ENCODE measurements at regions not wholly inside any gene's neighbourhood (a gene's known extent, or its start where the extent isn't known, plus 50 kb on each side); places are given as distances from the start of the nearest gene placed in this dataset.

GRCh38 chr14:33855672-33856071 lies 95.2 kb downstream of the EGLN3 start:
- no peak for DNase-seq
- intact Hi-C loops (cut with micrococcal nuclease), result no loop called here
- CTCF ChIA-PET, result no interaction called here
- no peak for TF ChIP-seq CTCF (IDR thresholded peaks at IDR 0.05)
- POLR2A ChIA-PET, result no interaction called here
- no peaks in the 10 kb centered on the region for H3K4me1 Mint-ChIP-seq (ENCODE audit: low read depth)
- no peaks in the 10 kb centered on the region for H3K27me3 Mint-ChIP-seq
- no peaks in the 10 kb centered on the region for H3K36me3 Mint-ChIP-seq (ENCODE audit: low read depth)
- no peak for ATAC-seq
- no peak overlapping the region for H3K27ac Mint-ChIP-seq
- no peaks in the 10 kb centered on the region for H3K9me3 Mint-ChIP-seq
- no peak overlapping the region for H3K4me3 Mint-ChIP-seq
